Activated CD4-positive, alpha-beta memory T cell treated with anti-CD3 and anti-CD28 coated beads for 36 hours (primary cell): ENCODE measurements at regions not wholly inside any gene's neighbourhood (a gene's known extent, or its start where the extent isn't known, plus 50 kb on each side); places are given as distances from the start of the nearest gene placed in this dataset.

Experiments used
- CTCF ChIA-PET: fragments of 350-600 bp; sonication (Branson Sonifier 250); formaldehyde crosslinking; loops from one replicate; lab custom pipeline; 2021; ENCODE audit warnings: antibody characterized with exemption, inconsistent platforms; lab: Charles Lee
- POLR2A ChIA-PET: fragments of 350-600 bp; sonication (Branson Sonifier 250); formaldehyde crosslinking; loops from one replicate; lab custom pipeline; 2021; ENCODE audit warnings: antibody characterized with exemption; lab: Charles Lee
- DNase-seq: peaks from one replicate; pipeline ENCODE4 v3.0.0-alpha.2; 2020
- H3K27ac Mint-ChIP-seq: one replicate; pipeline ENCODE4 v1.8.0; 2021; ENCODE audit warnings: mixed read lengths
- H3K27me3 Mint-ChIP-seq: one replicate; pipeline ENCODE4 v1.8.0; 2021; ENCODE audit warnings: mixed read lengths
- H3K36me3 Mint-ChIP-seq: one replicate; pipeline ENCODE4 v1.8.0; 2021; ENCODE audit warnings: mixed read lengths
- H3K4me1 Mint-ChIP-seq: one replicate; pipeline ENCODE4 v1.8.0; 2021; ENCODE audit warnings: low read depth, mixed read lengths
- H3K4me3 Mint-ChIP-seq: one replicate; pipeline ENCODE4 v1.8.0; 2021; ENCODE audit warnings: mild to moderate bottlenecking, mixed read lengths
- H3K9me3 Mint-ChIP-seq: one replicate; pipeline ENCODE4 v1.8.0; 2021; ENCODE audit warnings: mixed read lengths
- intact Hi-C: fragments of 100-400 bp; cut with micrococcal nuclease; formaldehyde crosslinking; loops from one replicate; pipeline ENCODE4 v1.15.1; 2023

- Mint-ChIP-seq H3K27ac (no peak overlapping the region), H3K9me3 (peaks cover 2% of the 10 kb centered on the region), H3K27me3 (no peaks in the 10 kb centered on the region), H3K4me1 (no peaks in the 10 kb centered on the region), H3K4me3 (no peak overlapping the region), H3K36me3 (no peaks in the 10 kb centered on the region)
- ChIA-PET CTCF (no interaction called here), POLR2A (no interaction called here)
- DNase-seq: no peak
- intact Hi-C loops: no loop called here
Measured at GRCh38 chr5:2983583-2984300, 232.3 kb upstream of the IRX2 start.

- CTCF ChIA-PET: no interaction called here
- no peaks in the 10 kb centered on the region for H3K36me3 Mint-ChIP-seq
- intact Hi-C loops: no loop called here
- no peak overlapping the region for H3K4me3 Mint-ChIP-seq
- POLR2A ChIA-PET: no interaction called here
- H3K4me1 Mint-ChIP-seq: no peaks in the 10 kb centered on the region
- no peak overlapping the region for H3K27ac Mint-ChIP-seq
- peaks cover 3% of the 10 kb centered on the region for H3K9me3 Mint-ChIP-seq
- no peaks in the 10 kb centered on the region for H3K27me3 Mint-ChIP-seq
- no peak for DNase-seq
Measured at GRCh38 chr5:2981652-2982051, 230.2 kb upstream of the IRX2 start.

- Mint-ChIP-seq H3K4me3 (no peak overlapping the region), H3K4me1 (no peaks in the 10 kb centered on the region), H3K36me3 (no peaks in the 10 kb centered on the region), H3K27ac (no peak overlapping the region), H3K9me3 (peaks cover 8% of the 10 kb centered on the region), H3K27me3 (no peaks in the 10 kb centered on the region)
- DNase-seq: no peak
- ChIA-PET CTCF (no interaction called here), POLR2A (no interaction called here)
- intact Hi-C loops: no loop called here
Measured at GRCh38 chr5:2981035-2981434, 229.6 kb upstream of the IRX2 start.

GRCh38 chr5:2960294-2960693 is 208.8 kb upstream of the IRX2 start:
- no peaks in the 10 kb centered on the region for H3K4me1 Mint-ChIP-seq
- H3K27ac Mint-ChIP-seq: no peak overlapping the region
- H3K27me3 Mint-ChIP-seq: no peaks in the 10 kb centered on the region
- H3K36me3 Mint-ChIP-seq: no peaks in the 10 kb centered on the region
- no peak overlapping the region for H3K4me3 Mint-ChIP-seq
- H3K9me3 Mint-ChIP-seq: peaks cover 26% of the 10 kb centered on the region
- CTCF ChIA-PET: no interaction called here
- no peak for DNase-seq
- POLR2A ChIA-PET: no interaction called here
- intact Hi-C loops: no loop called here

GRCh38 chr5:2958976-2959375 is 207.5 kb upstream of the IRX2 start:
- ChIA-PET POLR2A (no interaction called here), CTCF (no interaction called here)
- no peak for DNase-seq
- peaks cover 25% of the 10 kb centered on the region for H3K9me3 Mint-ChIP-seq
- no peaks in the 10 kb centered on the region for H3K27me3 Mint-ChIP-seq
- no peak overlapping the region for H3K4me3 Mint-ChIP-seq
- intact Hi-C loops: no loop called here
- H3K4me1 Mint-ChIP-seq: no peaks in the 10 kb centered on the region
- H3K27ac Mint-ChIP-seq: no peak overlapping the region
- no peaks in the 10 kb centered on the region for H3K36me3 Mint-ChIP-seq

- Mint-ChIP-seq H3K4me3 (no peak overlapping the region), H3K9me3 (peaks cover 7% of the 10 kb centered on the region), H3K27me3 (no peaks in the 10 kb centered on the region), H3K36me3 (no peaks in the 10 kb centered on the region), H3K4me1 (no peaks in the 10 kb centered on the region), H3K27ac (no peak overlapping the region)
- ChIA-PET POLR2A (no interaction called here), CTCF (no interaction called here)
- no peak for DNase-seq
- intact Hi-C loops: no loop called here
Measured at GRCh38 chr5:2948875-2949274, 197.4 kb upstream of the IRX2 start.

- Mint-ChIP-seq H3K36me3 (no peaks in the 10 kb centered on the region), H3K27me3 (no peaks in the 10 kb centered on the region), H3K9me3 (peaks cover 21% of the 10 kb centered on the region), H3K4me1 (no peaks in the 10 kb centered on the region), H3K4me3 (no peak overlapping the region), H3K27ac (no peak overlapping the region)
- POLR2A ChIA-PET: no interaction called here
- CTCF ChIA-PET: no interaction called here
- no peak for DNase-seq
- intact Hi-C loops: no loop called here
Measured at GRCh38 chr5:2946315-2946714, 194.8 kb upstream of the IRX2 start.

GRCh38 chr5:2936413-2936812 is 184.9 kb upstream of the IRX2 start:
- H3K27me3 Mint-ChIP-seq: no peaks in the 10 kb centered on the region
- H3K4me3 Mint-ChIP-seq: no peak overlapping the region
- peaks cover 11% of the 10 kb centered on the region for H3K9me3 Mint-ChIP-seq
- CTCF ChIA-PET: no interaction called here
- H3K4me1 Mint-ChIP-seq: no peaks in the 10 kb centered on the region
- POLR2A ChIA-PET: no interaction called here
- no peaks in the 10 kb centered on the region for H3K36me3 Mint-ChIP-seq
- DNase-seq: no peak
- H3K27ac Mint-ChIP-seq: no peak overlapping the region
- intact Hi-C loops: no loop called here

GRCh38 chr5:2929779-2930178 is 178.3 kb upstream of the IRX2 start:
- Mint-ChIP-seq H3K9me3 (no peaks in the 10 kb centered on the region), H3K36me3 (no peaks in the 10 kb centered on the region), H3K27ac (no peak overlapping the region), H3K4me1 (no peaks in the 10 kb centered on the region), H3K4me3 (no peak overlapping the region), H3K27me3 (no peaks in the 10 kb centered on the region)
- intact Hi-C loops: no loop called here
- ChIA-PET POLR2A (no interaction called here), CTCF (no interaction called here)
- no peak for DNase-seq

- Mint-ChIP-seq H3K27me3 (no peaks in the 10 kb centered on the region), H3K4me1 (no peaks in the 10 kb centered on the region), H3K27ac (no peak overlapping the region), H3K36me3 (no peaks in the 10 kb centered on the region), H3K4me3 (no peak overlapping the region), H3K9me3 (peaks cover 7% of the 10 kb centered on the region)
- ChIA-PET POLR2A (no interaction called here), CTCF (no interaction called here)
- intact Hi-C loops: no loop called here
- no peak for DNase-seq
Measured at GRCh38 chr5:2921651-2922050, 170.2 kb upstream of the IRX2 start.

- intact Hi-C loops: no loop called here
- Mint-ChIP-seq H3K9me3 (peaks cover 7% of the 10 kb centered on the region), H3K27ac (no peak overlapping the region), H3K4me1 (no peaks in the 10 kb centered on the region), H3K27me3 (no peaks in the 10 kb centered on the region), H3K4me3 (no peak overlapping the region), H3K36me3 (no peaks in the 10 kb centered on the region)
- CTCF ChIA-PET: no interaction called here
- DNase-seq: no peak
- POLR2A ChIA-PET: no interaction called here
Measured at GRCh38 chr5:2921176-2921575, 169.7 kb upstream of the IRX2 start.

- H3K27ac Mint-ChIP-seq: no peak overlapping the region
- H3K4me1 Mint-ChIP-seq: no peaks in the 10 kb centered on the region
- intact Hi-C loops: no loop called here
Measured at GRCh38 chr5:2920312-2920711, 168.8 kb upstream of the IRX2 start.

GRCh38 chr5:2919310-2920018 is 168.0 kb upstream of the IRX2 start:
- intact Hi-C loops: no loop called here
- no peak for DNase-seq
- CTCF ChIA-PET: no interaction called here
- peaks cover 10% of the 10 kb centered on the region for H3K9me3 Mint-ChIP-seq
- no peak overlapping the region for H3K4me3 Mint-ChIP-seq
- H3K27ac Mint-ChIP-seq: no peak overlapping the region
- no peaks in the 10 kb centered on the region for H3K27me3 Mint-ChIP-seq
- no peaks in the 10 kb centered on the region for H3K4me1 Mint-ChIP-seq
- POLR2A ChIA-PET: no interaction called here
- no peaks in the 10 kb centered on the region for H3K36me3 Mint-ChIP-seq

More at GRCh38 chr5:2920312-2920711, 168.8 kb upstream of the IRX2 start:
- Mint-ChIP-seq H3K4me3 (no peak overlapping the region), H3K9me3 (peaks cover 7% of the 10 kb centered on the region), H3K36me3 (no peaks in the 10 kb centered on the region), H3K27me3 (no peaks in the 10 kb centered on the region)
- no peak for DNase-seq
- ChIA-PET POLR2A (no interaction called here), CTCF (no interaction called here)
